ENCODE measurements at regions not wholly inside any gene's neighbourhood (a gene's known extent, or its start where the extent isn't known, plus 50 kb on each side); places are given as distances from the start of the nearest gene placed in this dataset.
"Not testable (repeated sequence)": the region's sequence is repeated elsewhere in the genome, so short reads cannot be mapped to it uniquely, and the experiment has no call there.

GRCh38 chr9:28136113-28136512 lies 562.8 kb upstream of the C9orf72 start:
- H3K27me3 Mint-ChIP-seq: no peaks in the 10 kb centered on the region
- H3K4me3 Mint-ChIP-seq: no peak overlapping the region
- no peaks in the 10 kb centered on the region for H3K4me1 Mint-ChIP-seq
- ATAC-seq (no peak), DNase-seq (no peak)
- H3K9me3 Mint-ChIP-seq: no peaks in the 10 kb centered on the region
- no peak overlapping the region for H3K27ac Mint-ChIP-seq

DNA sequence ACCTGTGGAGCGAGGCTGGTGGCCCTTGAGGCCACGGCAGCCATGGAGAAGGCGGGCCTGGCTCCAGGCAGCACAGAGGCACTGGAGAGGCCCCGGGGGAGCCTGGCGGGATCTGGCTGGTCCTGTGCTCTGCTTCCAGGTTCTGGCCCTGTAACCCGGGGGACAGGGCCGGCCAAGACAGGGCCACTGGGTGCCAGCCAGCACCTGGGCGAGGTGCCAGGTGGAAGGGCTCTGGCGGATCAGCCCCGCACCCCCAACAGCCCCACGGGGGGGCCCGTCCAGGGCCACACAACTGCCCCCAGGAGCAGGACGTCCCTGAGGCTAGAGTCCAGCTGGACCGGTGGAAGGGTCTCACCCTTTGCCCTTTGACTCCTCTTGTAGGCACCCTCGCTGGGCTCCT lies 574.1 kb upstream of the C9orf72 start:
- H3K4me3 Mint-ChIP-seq, H3K27ac Mint-ChIP-seq, DNase-seq, H3K4me1 Mint-ChIP-seq, H3K9me3 Mint-ChIP-seq, ATAC-seq, H3K27me3 Mint-ChIP-seq: not testable (repeated sequence)

- DNase-seq, H3K4me3 Mint-ChIP-seq, H3K27me3 Mint-ChIP-seq, H3K4me1 Mint-ChIP-seq, H3K9me3 Mint-ChIP-seq, ATAC-seq, H3K27ac Mint-ChIP-seq: not testable (repeated sequence)
These were observed 574.8 kb upstream of the C9orf72 start for GRCh38 chr9:28147923-28148597.

DNA sequence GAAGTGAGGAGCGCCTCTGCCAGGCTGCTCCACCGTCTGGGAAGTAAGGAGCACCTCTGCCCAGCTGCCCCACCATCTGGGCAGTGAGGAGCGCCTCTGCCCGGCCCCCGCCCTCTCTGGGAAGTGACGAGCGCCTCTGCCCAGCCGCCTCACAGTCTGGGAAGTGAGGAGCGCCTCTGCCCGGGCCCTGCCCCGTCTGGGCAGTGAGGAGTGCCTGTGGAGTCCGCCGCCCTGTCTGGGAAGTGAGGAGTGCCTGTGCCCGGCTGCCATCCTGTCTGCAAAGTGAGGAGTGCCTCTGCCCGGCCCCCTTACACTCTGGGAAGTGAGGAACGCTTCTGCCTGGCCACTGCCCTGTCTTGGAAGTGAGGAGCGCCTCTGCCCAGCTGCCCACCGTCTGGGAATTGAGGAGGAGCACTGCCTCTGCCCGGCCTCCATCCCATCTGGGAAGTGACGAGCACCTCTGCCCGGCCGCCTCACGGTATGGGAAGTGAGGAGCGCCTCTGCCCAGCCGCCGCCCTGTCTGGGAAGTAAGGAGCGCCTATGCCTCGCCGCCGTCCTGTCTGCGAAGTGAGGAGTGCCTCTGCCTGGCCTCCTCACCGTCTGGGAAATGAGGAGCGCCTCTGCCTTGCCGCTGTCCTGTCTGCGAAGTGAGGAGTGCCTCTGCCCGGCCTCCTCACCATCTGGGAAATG lies 576.2 kb upstream of the C9orf72 start:
- not testable (repeated sequence) for H3K9me3 Mint-ChIP-seq, H3K27me3 Mint-ChIP-seq, ATAC-seq, H3K4me3 Mint-ChIP-seq, DNase-seq, H3K27ac Mint-ChIP-seq, H3K4me1 Mint-ChIP-seq

DNA sequence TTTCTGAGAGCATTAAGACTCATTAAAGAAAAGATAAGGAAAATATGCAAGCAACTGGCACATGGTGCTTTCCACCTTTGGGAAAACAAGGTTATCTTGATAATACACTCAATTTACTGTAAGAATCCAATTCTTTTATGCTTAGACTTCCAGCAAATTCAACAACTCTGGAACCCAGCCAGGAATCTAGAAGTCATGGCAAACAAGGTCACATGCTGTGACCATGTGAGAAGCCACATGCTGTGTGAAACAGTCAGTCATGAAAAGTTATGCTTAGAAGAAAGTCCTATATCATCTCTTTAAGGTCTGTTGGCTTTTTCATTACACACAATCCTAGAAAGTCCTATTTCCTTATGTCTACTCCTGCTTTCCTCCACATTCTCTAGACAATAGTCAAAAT lies 581.8 kb upstream of the C9orf72 start:
- H3K27me3 Mint-ChIP-seq: no peaks in the 10 kb centered on the region
- no peaks in the 10 kb centered on the region for H3K4me1 Mint-ChIP-seq
- H3K9me3 Mint-ChIP-seq: no peaks in the 10 kb centered on the region
- DNase-seq (no peak), ATAC-seq (no peak)
- no peak overlapping the region for H3K4me3 Mint-ChIP-seq
- H3K27ac Mint-ChIP-seq: no peak overlapping the region

DNA sequence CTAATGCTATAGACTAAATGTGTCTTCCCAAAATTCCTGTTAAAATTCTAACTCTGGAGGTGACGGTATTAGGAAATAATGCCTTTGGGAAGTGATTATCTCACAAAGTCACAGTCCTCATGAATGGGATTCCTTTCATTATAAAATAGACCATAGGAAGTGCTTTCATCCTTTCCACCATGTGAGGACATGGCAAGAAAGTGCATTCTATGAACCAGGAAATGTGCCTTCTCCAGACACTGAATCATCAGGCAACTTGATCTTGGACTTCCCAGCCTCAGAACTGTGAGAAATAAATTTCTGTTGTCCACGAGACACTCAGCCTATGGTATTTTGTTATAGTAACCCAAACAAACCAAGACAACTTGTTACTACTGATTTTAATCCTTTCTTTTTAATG lies 582.4 kb upstream of the C9orf72 start:
- H3K27ac Mint-ChIP-seq: no peak overlapping the region
- no peak for DNase-seq
- no peaks in the 10 kb centered on the region for H3K4me1 Mint-ChIP-seq
- no peaks in the 10 kb centered on the region for H3K9me3 Mint-ChIP-seq
- ATAC-seq: no peak
- no peaks in the 10 kb centered on the region for H3K27me3 Mint-ChIP-seq
- no peak overlapping the region for H3K4me3 Mint-ChIP-seq

GRCh38 chr9:28158451-28158850 lies 585.2 kb upstream of the C9orf72 start:
- Mint-ChIP-seq H3K27ac (no peak overlapping the region), H3K4me3 (no peak overlapping the region), H3K9me3 (no peaks in the 10 kb centered on the region), H3K27me3 (no peaks in the 10 kb centered on the region), H3K4me1 (no peaks in the 10 kb centered on the region)
- DNase-seq (no peak), ATAC-seq (no peak)

DNA sequence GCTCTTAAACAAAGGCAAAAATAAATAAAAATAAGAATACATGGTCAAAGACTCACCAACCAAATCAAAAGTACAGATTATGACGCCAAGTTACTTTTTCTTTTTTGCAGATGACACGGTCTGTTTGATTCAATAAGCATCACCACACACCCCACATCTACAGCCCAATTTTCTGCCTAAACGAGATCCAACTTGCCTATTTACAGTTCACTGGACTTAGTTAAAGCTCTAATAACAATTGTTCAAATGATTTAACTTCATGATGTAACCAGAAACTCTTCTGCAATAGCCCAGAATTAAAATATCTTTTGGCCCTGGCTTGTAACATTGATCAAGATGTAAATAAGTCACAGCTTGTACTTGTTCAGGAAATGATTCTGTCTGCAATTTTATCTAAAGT lies 590.3 kb upstream of the C9orf72 start:
- DNase-seq (no peak), ATAC-seq (no peak)
- Mint-ChIP-seq H3K4me1 (no peaks in the 10 kb centered on the region), H3K4me3 (no peak overlapping the region), H3K9me3 (peaks cover 0 to 5% of the 10 kb centered on the region in 2 donors), H3K27me3 (no peaks in the 10 kb centered on the region), H3K27ac (no peak overlapping the region)

GRCh38 chr9:28166179-28166578 lies 592.9 kb upstream of the C9orf72 start:
- no peak for DNase-seq
- peaks cover 0 to 5% of the 10 kb centered on the region in 2 donors for H3K9me3 Mint-ChIP-seq

DNA sequence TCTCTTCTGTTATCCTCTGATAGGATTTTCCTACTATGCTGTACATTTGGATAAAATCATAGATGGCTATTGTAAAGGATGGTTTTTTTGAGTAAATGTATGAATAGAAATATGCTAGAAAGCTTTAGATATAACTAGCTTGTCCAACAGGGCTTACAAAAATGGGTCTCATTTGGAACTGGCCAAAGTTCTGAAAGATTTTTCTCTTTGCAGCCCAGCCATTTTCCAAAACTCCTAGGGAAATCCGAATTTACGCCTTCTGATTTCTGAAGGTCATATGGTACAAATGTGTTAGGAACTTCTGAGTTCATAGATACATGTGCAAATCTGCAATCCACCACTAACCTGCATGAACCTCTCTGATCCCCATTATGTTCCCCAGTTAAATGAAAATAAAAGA lies 603.9 kb upstream of the C9orf72 start:
- no peak for ATAC-seq
- no peak overlapping the region for H3K4me3 Mint-ChIP-seq
- H3K4me1 Mint-ChIP-seq: no peaks in the 10 kb centered on the region
- no peak overlapping the region for H3K27ac Mint-ChIP-seq
- DNase-seq: no peak
- peaks cover 4 to 5% of the 10 kb centered on the region in 2 donors for H3K9me3 Mint-ChIP-seq
- no peaks in the 10 kb centered on the region for H3K27me3 Mint-ChIP-seq

More at GRCh38 chr9:28166179-28166578, 592.9 kb upstream of the C9orf72 start:
- Mint-ChIP-seq H3K4me1 (no peaks in the 10 kb centered on the region), H3K4me3 (no peak overlapping the region), H3K27me3 (no peaks in the 10 kb centered on the region), H3K27ac (no peak overlapping the region)
- ATAC-seq: no peak

DNA sequence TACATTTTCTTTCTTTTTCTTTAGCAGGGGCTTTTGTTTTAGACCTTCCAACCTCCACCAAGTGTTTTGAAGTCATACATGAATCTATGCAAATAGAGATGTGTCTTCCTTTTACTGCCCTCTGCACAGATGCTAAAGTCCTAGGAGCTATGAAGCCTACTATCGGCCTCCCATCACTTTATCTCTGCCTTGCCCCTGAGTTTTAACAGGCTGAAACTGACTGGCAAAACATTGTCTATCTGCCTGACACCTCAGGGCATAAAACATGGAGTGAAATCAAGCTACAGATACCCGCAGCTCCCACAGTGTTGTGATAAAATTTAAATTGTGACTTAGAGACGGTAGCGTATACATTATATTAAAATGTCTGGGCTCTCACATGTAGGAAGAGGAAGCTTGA lies 604.6 kb upstream of the C9orf72 start:
- no peaks in the 10 kb centered on the region for H3K4me1 Mint-ChIP-seq

GRCh38 chr9:28179893-28180292 lies 606.6 kb upstream of the C9orf72 start:
- DNase-seq: no peak

More for the DNA sequence above, 604.6 kb upstream of the C9orf72 start:
- no peak overlapping the region for H3K4me3 Mint-ChIP-seq
- ATAC-seq (no peak), DNase-seq (no peak)
- no peak overlapping the region for H3K27ac Mint-ChIP-seq
- peaks cover 1 to 4% of the 10 kb centered on the region in 2 donors for H3K9me3 Mint-ChIP-seq
- H3K27me3 Mint-ChIP-seq: no peaks in the 10 kb centered on the region

GRCh38 chr9:28190981-28191380 lies 617.7 kb upstream of the C9orf72 start:
- H3K9me3 Mint-ChIP-seq: peaks cover 16 to 20% of the 10 kb centered on the region in 2 donors
- DNase-seq (no peak), ATAC-seq (no peak)
- H3K27me3 Mint-ChIP-seq: no peaks in the 10 kb centered on the region
- no peak overlapping the region for H3K27ac Mint-ChIP-seq
- H3K4me1 Mint-ChIP-seq: no peaks in the 10 kb centered on the region
- H3K4me3 Mint-ChIP-seq: no peak overlapping the region

More at GRCh38 chr9:28179893-28180292, 606.6 kb upstream of the C9orf72 start:
- no peaks in the 10 kb centered on the region for H3K27me3 Mint-ChIP-seq
- peaks cover 5 to 9% of the 10 kb centered on the region in 2 donors for H3K9me3 Mint-ChIP-seq
- no peak for ATAC-seq
- no peaks in the 10 kb centered on the region for H3K4me1 Mint-ChIP-seq
- peak overlapping the region in 1 of 2 donors; percentile 74 for H3K27ac Mint-ChIP-seq
- H3K4me3 Mint-ChIP-seq: no peak overlapping the region

DNA sequence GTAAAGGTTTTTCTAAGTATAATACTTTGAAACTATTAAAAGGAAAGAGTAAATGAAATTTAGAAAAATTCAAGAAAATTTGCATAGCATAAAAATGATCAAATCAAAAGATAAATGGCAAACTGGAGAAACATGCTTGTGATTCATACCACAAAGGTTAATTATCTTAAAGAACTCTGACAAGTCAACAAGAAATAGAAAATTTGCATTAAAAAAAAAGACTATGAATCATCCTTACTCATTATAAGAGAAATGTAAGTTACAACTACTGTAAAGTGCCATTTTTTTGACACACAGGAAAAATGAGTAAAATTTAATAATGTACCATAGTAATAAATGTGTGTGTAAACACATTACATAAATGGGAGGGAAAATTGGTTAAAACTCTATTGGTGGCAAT lies 624.4 kb upstream of the C9orf72 start:
- H3K4me1 Mint-ChIP-seq: no peaks in the 10 kb centered on the region
- no peak overlapping the region for H3K4me3 Mint-ChIP-seq

DNA sequence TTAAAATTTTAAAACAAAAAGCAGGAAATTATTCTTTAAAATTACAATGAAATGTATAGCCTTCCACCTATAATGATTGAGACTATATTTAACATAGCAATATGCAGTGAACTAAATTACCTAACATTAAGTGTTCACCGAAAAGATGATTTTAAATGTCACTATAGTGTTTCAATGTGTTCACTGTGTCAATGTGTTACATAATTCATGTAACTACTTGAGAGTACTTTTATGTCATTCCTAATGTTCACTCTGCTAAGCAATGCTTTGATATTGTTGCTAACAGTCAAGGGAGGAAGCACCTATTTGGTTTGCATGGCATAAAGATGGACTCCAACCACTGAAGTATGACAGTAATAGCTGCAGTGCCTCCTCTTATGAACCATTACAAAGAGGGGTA lies 629.8 kb upstream of the C9orf72 start:
- Mint-ChIP-seq H3K9me3 (peaks cover 8 to 9% of the 10 kb centered on the region in 2 donors), H3K27ac (no peak overlapping the region)

More for the DNA sequence above, 624.4 kb upstream of the C9orf72 start:
- Mint-ChIP-seq H3K9me3 (peaks cover 0 to 8% of the 10 kb centered on the region in 2 donors), H3K27ac (no peak overlapping the region), H3K27me3 (no peaks in the 10 kb centered on the region)
- ATAC-seq: no peak
- DNase-seq: no peak

GRCh38 chr9:28206280-28206679 lies 633.0 kb upstream of the C9orf72 start:
- Mint-ChIP-seq H3K4me1 (no peaks in the 10 kb centered on the region), H3K27me3 (no peaks in the 10 kb centered on the region), H3K4me3 (no peak overlapping the region), H3K27ac (no peak overlapping the region), H3K9me3 (peaks cover 8 to 9% of the 10 kb centered on the region in 2 donors)
- no peak for DNase-seq
- ATAC-seq: no peak

More for the DNA sequence above, 629.8 kb upstream of the C9orf72 start:
- no peaks in the 10 kb centered on the region for H3K27me3 Mint-ChIP-seq
- ATAC-seq (no peak), DNase-seq (no peak)
- no peak overlapping the region for H3K4me3 Mint-ChIP-seq
- H3K4me1 Mint-ChIP-seq: no peaks in the 10 kb centered on the region

All from stimulated activated naive CD8-positive, alpha-beta T cell treated with anti-CD3 and anti-CD28 coated beads, Interleukin-15, amount 100 ng/mL, for 72 hours (primary cell).